ENCODE measurements at regions not wholly inside any gene's neighbourhood (a gene's known extent, or its start where the extent isn't known, plus 50 kb on each side); places are given as distances from the start of the nearest gene placed in this dataset.

- TF ChIP-seq CUX1 (CRISPR knock-in tag; IDR thresholded peaks at IDR 0.05) (no peak), HNRNPL (IDR thresholded peaks at IDR 0.05; ENCODE audit: low read depth, low read length) (no peak), ARID4B (CRISPR knock-in tag; IDR thresholded peaks at IDR 0.05) (no peak), HEY1 (CRISPR knock-in tag; IDR thresholded peaks at IDR 0.05; ENCODE audit: borderline replicate concordance) (no peak), SP2 (IDR thresholded peaks at IDR 0.05; ENCODE audit: extremely low read depth, low read depth, low read length, poor library complexity, severe bottlenecking) (no peak), ZBTB34 (CRISPR knock-in tag; IDR thresholded peaks at IDR 0.05) (no peak), SRSF3 (IDR thresholded peaks at IDR 0.05; ENCODE audit: insufficient read depth, low read length) (no peak)
Measured at GRCh38 chrX:46295963-46296362, 249.3 kb downstream of the ZNF674 start (continued).
